ENCODE measurements at regions not wholly inside any gene's neighbourhood (a gene's known extent, or its start where the extent isn't known, plus 50 kb on each side); places are given as distances from the start of the nearest gene placed in this dataset.

DNA sequence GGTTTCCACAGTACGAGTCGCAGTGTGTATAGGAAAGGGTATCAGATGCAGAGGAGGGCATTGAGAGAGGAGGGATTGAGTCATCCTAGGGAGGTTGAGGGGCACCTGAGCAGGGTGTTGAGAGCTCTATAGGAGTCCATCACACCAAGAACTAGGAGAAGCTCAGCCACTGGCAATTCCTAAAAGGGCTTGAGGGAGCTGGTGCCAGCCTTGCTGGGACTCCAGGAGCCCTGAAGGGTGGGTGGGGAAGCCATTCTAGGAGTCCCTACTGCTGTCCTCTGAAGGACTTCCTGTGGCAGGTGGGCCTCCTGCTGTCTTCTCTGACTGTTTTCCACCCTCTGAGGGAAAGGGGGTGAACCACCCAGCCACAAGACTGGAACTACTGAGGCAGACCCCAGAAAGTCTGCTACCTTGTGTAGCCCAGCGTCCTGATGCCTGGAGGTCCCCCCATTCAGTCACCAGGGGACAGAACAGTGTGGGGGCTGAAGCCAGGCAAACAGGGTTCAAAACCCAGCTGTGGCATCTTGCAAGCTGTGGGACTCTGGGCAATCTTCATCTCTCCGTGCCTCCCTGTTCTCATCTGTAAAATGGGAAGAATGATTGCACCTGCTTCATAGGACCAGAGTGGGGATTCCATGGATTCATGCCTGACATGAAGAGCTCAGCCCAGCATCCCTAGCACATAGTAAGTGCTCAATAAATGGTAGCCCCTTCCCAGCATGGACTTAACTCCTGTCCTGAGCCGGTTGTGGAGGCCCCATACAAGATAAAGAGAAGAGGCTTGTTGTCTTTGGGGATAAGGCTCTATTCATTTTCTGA is 149.5 kb downstream of the C9orf50 start:
- intact Hi-C loops (cut with DNase I; ENCODE audit: low total_unique reads) = no loop called here
- Histone ChIP-seq H3K36me3 (no peaks in the 10 kb centered on the region), H3K4me3 (no peak overlapping the region), H3K4me1 (peaks cover 8 to 23% (median 17%) of the 10 kb centered on the region in 4 donors), H3K27me3 (no peaks in the 10 kb centered on the region), H3K27ac (no peak overlapping the region), H3K9me3 (peaks cover 0 to 8% (median 0%) of the 10 kb centered on the region in 4 donors)
- WGBS, 5 donors = 68 to 85% (median 73%) methylated on average over 4 to 5 of the region's 5 CpGs
- DNase-seq = no peak
- no peak for TF ChIP-seq EP300 (IDR thresholded peaks at IDR 0.05)
- TF ChIP-seq POLR2A (IDR thresholded peaks at IDR 0.05) = no peak
- TF ChIP-seq, protein P1, sequence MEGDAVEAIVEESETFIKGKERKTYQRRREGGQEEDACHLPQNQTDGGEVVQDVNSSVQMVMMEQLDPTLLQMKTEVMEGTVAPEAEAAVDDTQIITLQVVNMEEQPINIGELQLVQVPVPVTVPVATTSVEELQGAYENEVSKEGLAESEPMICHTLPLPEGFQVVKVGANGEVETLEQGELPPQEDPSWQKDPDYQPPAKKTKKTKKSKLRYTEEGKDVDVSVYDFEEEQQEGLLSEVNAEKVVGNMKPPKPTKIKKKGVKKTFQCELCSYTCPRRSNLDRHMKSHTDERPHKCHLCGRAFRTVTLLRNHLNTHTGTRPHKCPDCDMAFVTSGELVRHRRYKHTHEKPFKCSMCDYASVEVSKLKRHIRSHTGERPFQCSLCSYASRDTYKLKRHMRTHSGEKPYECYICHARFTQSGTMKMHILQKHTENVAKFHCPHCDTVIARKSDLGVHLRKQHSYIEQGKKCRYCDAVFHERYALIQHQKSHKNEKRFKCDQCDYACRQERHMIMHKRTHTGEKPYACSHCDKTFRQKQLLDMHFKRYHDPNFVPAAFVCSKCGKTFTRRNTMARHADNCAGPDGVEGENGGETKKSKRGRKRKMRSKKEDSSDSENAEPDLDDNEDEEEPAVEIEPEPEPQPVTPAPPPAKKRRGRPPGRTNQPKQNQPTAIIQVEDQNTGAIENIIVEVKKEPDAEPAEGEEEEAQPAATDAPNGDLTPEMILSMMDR (IDR thresholded peaks at IDR 0.05) = no peak
- no peak for TF ChIP-seq POLR2AphosphoS5 (IDR thresholded peaks at IDR 0.05)

- TF ChIP-seq POLR2A (IDR thresholded peaks at IDR 0.05) (no peak), EP300 (IDR thresholded peaks at IDR 0.05) (no peak), POLR2AphosphoS5 (IDR thresholded peaks at IDR 0.05) (no peak)
- TF ChIP-seq, protein P1 (IDR thresholded peaks at IDR 0.05) = no peak
- H3K9me3 ChIP-seq = peaks cover 0 to 4% (median 0%) of the 10 kb centered on the region in 4 donors
- WGBS, 5 donors = 87 to 97% (median 92%) methylated on average over 5 to 6 of the region's 6 CpGs
- DNase-seq = no peak
- H3K36me3 ChIP-seq = no peaks in the 10 kb centered on the region
- H3K27ac ChIP-seq = no peak overlapping the region
- no peaks in the 10 kb centered on the region for H3K27me3 ChIP-seq
- peaks cover 19 to 38% (median 32%) of the 10 kb centered on the region in 4 donors for H3K4me1 ChIP-seq
- no peak overlapping the region for H3K4me3 ChIP-seq
- intact Hi-C loops (cut with DNase I; ENCODE audit: low total_unique reads) = no loop called here
Measured at GRCh38 chr9:129469988-129470316, 150.9 kb downstream of the C9orf50 start.

DNA sequence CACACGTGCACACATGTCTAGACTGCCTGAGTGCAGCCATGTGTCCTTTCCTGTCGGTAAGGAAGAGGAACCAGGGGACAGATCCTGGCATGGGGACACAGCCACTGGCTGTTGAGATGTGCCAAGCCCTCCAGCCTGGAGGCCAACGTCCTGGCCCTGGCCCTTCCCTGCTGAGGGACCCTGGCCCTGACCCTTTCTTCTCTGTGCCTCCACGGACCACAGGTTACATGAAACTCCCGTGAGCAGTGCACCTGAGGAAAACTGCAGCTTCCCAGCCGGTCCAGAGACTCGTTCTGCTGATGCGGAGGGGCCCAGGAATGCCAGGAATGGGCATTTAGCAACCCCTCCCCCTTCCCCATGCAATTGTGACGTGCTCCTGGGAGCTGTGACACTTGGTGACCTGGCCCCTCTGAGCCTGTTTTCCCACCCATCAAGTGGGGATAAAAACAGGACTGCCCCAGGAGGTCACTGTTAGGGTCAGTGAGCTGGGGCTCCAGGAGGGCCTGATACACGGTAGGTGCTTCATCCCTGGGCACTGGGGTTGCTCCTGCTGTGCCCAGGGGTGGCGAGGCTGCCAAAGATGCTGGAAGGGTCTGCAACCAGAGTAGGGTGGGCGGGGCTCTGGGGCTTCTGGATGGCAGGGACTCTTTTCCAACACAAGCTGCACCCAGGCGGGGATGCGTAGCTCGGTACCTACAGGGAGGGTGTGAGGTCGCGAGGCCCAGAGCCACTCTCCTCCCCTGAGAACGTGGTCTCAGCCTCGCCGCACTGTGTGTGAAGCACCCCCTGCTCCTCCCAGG is 151.5 kb downstream of the C9orf50 start:
- no peak overlapping the region for H3K4me3 ChIP-seq
- H3K4me1 ChIP-seq = peaks cover 19 to 42% (median 35%) of the 10 kb centered on the region in 4 donors
- no peaks in the 10 kb centered on the region for H3K9me3 ChIP-seq
- H3K27ac ChIP-seq = no peak overlapping the region
- intact Hi-C loops (cut with DNase I; ENCODE audit: low total_unique reads) = no loop called here
- no peak for DNase-seq
- H3K36me3 ChIP-seq = no peaks in the 10 kb centered on the region
- TF ChIP-seq POLR2AphosphoS5 (IDR thresholded peaks at IDR 0.05) (no peak), EP300 (IDR thresholded peaks at IDR 0.05) (no peak), POLR2A (IDR thresholded peaks at IDR 0.05) (no peak)
- TF ChIP-seq, protein P1 (IDR thresholded peaks at IDR 0.05) = no peak
- 74 to 84% (median 83%) methylated on average over 14 to 20 of the region's 20 CpGs for WGBS, 5 donors
- H3K27me3 ChIP-seq = no peaks in the 10 kb centered on the region

- WGBS, 5 donors = 88 to 91% (median 89%) methylated on average over 13 to 19 of the region's 19 CpGs
- Histone ChIP-seq H3K27ac (no peak overlapping the region), H3K9me3 (no peaks in the 10 kb centered on the region), H3K27me3 (no peaks in the 10 kb centered on the region), H3K4me3 (no peak overlapping the region), H3K4me1 (peaks cover 12 to 42% (median 33%) of the 10 kb centered on the region in 4 donors), H3K36me3 (no peaks in the 10 kb centered on the region)
- intact Hi-C loops (cut with DNase I; ENCODE audit: low total_unique reads) = no loop called here
- DNase-seq = no peak
- TF ChIP-seq EP300 (IDR thresholded peaks at IDR 0.05) = no peak
- TF ChIP-seq POLR2AphosphoS5 (IDR thresholded peaks at IDR 0.05) = no peak
- no peak for TF ChIP-seq POLR2A (IDR thresholded peaks at IDR 0.05)
- TF ChIP-seq, protein P1 (IDR thresholded peaks at IDR 0.05) = no peak
Measured at GRCh38 chr9:129467739-129468666, 152.9 kb downstream of the C9orf50 start.
